ENCODE measurements at regions not wholly inside any gene's neighbourhood (a gene's known extent, or its start where the extent isn't known, plus 50 kb on each side); places are given as distances from the start of the nearest gene placed in this dataset.
"Not testable (repeated sequence)": the region's sequence is repeated elsewhere in the genome, so short reads cannot be mapped to it uniquely, and the experiment has no call there.

- not testable (repeated sequence) for DNase-seq (ENCODE audit: low spot score)
These were observed 66.2 kb upstream of the PAPPA2 start for GRCh38 chr1:176396604-176397395.

DNA sequence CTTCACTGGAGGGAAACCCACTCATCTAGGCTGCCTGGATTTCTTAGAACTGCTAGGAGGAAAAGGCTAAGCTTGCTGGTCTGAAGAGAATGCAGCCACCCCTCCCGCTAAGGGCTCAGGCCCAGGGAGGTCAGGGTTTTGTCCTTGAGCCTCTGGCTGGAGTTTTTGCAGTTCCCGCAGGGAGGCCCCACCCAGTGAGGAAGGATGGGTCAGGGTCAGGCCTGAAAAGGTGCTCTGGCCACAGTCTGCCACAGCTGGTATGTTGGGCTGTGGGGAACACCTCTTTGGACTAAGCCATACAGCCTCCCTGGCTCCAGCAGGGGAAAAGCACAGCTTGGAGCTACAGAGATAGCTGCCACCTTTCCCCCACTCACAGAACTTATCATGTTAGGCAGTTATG is 71.4 kb upstream of the PAPPA2 start:
- no peak for DNase-seq (ENCODE audit: low spot score)

DNA sequence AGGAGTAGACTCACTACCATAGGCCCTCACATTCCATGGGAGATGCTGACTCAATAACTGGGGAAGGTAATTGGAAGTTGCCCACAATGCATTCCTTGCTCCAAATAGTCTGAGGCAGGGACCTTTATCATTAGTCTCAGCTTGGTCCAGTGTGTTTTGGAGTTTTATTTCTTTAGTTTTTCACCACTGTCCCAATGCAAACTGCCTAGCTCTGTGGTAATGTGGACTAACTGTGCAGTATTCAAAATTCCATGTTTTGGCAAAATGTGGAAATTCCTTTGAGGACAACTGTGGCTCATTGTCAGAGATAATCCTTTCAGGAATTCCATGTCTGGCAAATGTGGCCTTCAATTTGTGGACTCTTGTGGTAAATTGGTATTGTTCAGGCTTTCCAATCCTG is 78.1 kb upstream of the PAPPA2 start:
- DNase-seq (ENCODE audit: low spot score), result no peak

GRCh38 chr1:176382163-176382562 is 80.8 kb upstream of the PAPPA2 start:
- no peak for DNase-seq (ENCODE audit: low spot score)

GRCh38 chr1:176379626-176380339 is 83.2 kb upstream of the PAPPA2 start:
- DNase-seq (ENCODE audit: low spot score), result no peak

GRCh38 chr1:176374967-176375569 is 87.9 kb upstream of the PAPPA2 start:
- peak; percentile 43 for DNase-seq (ENCODE audit: low spot score)

GRCh38 chr1:176364236-176364905 is 98.6 kb upstream of the PAPPA2 start:
- DNase-seq (ENCODE audit: low spot score), result no peak

DNA sequence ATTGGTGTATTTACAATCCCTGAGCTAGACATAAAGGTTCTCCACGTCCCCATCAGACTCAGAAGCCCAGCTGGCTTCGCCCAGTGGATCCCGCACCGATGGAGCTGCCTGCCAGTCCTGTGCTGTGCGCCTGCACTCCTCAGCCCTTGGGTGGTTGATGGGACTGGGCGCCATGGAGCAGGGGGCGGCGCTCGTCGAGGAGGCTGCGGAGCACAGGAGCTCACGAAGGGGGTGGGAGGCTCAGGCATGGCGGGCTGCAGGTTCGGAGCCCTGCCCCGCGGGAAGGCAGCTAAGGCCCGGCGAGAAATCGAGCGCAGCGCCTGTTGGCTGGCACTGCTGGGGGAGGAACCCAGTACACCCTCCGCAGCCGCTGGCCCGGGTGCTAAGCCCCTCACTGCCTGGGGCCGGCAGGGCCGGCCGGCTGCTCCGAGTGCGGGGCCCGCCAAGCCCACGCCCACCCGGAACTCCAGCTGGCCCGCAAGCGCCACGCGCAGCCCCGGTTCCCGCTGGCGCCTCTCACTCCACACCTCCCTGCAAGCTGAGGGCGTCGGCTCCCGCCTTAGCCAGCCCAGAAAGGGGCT is 113.8 kb upstream of the PAPPA2 start:
- not testable (repeated sequence) for DNase-seq (ENCODE audit: low spot score)

GRCh38 chr1:176341656-176342055 is 121.3 kb upstream of the PAPPA2 start:
- DNase-seq (ENCODE audit: low spot score), result no peak

DNA sequence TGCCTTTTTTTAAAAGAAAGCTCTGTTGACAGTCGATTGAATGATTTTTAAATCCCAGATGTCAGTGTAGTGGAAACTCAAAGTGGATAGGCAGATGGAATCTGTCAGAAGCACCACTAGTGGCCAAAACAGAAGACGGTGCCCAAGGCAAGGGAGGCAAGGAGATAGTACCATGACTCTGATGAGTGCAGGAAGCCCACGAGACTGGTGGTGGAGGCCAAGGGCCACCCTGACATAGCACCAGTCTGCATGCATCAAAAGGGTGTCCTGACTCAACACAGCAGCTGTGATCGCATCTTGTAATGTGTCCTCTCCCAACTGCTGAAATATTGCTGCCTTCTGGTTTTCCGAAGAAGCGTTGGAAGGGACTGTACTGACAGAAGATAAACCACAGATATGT is 124.1 kb upstream of the PAPPA2 start:
- no peak for DNase-seq (ENCODE audit: low spot score)

GRCh38 chr1:176330782-176331181 is 123.7 kb upstream of the COP1 start:
- DNase-seq (ENCODE audit: low spot score), result no peak

GRCh38 chr1:176325664-176326063 is 118.6 kb upstream of the COP1 start:
- DNase-seq (ENCODE audit: low spot score), result no peak

DNA sequence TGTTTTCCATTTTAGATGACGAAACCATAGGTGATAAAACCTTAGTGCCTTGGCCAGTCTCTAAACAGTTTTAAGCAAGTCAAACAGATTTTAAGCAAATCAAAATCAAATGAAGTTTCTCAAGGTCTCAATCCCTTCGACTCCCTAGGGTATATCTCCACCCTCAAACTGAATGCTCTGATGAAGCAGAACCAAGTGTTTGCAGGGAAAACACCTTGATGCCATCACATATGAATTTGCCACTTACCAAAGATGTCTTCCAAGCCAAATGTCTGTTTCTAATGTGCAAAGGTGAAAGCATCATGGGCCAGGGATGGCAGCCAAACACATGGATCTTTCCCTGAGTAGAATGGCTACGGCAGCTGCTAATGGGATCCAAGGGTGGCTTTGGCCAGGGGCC is 116.4 kb upstream of the COP1 start:
- no peak for DNase-seq (ENCODE audit: low spot score)

DNA sequence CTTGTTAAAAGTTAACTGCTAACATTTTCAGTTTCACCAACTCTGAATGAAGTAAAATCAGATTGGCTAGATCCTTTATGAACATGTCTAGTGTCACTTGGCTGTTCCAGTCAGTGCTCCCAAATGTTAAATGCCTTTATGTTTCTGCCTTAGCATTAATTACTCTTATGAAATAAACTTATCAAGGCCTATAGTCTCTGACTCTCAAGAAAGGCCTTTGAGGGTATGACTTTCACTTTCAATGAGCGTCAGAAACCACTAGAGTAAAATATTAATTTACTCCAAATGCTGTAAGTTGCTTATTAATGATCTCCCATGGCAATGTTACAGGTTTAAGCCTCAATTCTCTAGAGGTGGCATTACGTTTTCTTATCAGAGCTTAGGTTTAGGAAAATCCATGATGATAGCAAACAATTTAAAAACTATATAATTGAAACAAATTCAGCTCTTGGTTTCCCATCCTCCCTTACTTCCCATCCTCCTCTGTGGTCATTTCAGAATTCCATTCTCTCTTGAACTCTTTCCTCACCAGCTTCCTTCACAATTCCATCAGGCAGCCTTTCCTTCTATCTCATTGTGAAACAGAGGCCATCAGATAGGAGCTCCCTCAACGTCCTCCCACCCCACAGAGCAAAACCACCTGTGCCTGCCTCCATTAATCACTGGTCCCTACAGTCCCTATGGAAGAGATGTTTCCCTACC is 108.6 kb upstream of the COP1 start:
- DNase-seq (ENCODE audit: low spot score), result no peak

GRCh38 chr1:176296602-176297001 is 89.5 kb upstream of the COP1 start:
- not testable (repeated sequence) for DNase-seq (ENCODE audit: low spot score)

- DNase-seq (ENCODE audit: low spot score), result no peak
These were observed 78.9 kb upstream of the COP1 start for GRCh38 chr1:176285996-176286395.

- no peak for DNase-seq (ENCODE audit: low spot score)
These were observed 64.5 kb upstream of the COP1 start for GRCh38 chr1:176271572-176271971.
